ENCODE measurements at regions not wholly inside any gene's neighbourhood (a gene's known extent, or its start where the extent isn't known, plus 50 kb on each side); places are given as distances from the start of the nearest gene placed in this dataset.

DNA sequence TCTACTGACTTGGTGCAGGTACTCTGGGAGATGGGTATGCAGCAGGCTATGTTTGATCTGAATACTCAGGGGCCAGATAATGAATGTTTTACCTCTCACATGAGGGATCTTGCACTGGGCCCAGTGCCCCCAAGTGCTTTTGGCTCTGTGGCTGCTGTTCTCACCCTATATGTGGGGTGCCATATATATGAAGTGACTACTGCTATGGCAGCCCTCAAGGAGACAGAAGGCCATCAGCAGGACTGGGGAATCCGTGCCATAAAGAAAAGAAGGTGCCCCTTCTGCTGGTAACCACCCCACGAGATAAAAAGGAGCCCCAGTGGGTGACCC, 302.1 kb downstream of the ZPLD1 start:
- no peak for DNase-seq (ENCODE audit: low read depth)
- TF ChIP-seq, protein P1, sequence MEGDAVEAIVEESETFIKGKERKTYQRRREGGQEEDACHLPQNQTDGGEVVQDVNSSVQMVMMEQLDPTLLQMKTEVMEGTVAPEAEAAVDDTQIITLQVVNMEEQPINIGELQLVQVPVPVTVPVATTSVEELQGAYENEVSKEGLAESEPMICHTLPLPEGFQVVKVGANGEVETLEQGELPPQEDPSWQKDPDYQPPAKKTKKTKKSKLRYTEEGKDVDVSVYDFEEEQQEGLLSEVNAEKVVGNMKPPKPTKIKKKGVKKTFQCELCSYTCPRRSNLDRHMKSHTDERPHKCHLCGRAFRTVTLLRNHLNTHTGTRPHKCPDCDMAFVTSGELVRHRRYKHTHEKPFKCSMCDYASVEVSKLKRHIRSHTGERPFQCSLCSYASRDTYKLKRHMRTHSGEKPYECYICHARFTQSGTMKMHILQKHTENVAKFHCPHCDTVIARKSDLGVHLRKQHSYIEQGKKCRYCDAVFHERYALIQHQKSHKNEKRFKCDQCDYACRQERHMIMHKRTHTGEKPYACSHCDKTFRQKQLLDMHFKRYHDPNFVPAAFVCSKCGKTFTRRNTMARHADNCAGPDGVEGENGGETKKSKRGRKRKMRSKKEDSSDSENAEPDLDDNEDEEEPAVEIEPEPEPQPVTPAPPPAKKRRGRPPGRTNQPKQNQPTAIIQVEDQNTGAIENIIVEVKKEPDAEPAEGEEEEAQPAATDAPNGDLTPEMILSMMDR (IDR thresholded peaks at IDR 0.05; ENCODE audit: control insufficient read depth, extremely low read depth, insufficient read depth), result no peak
- H3K4me3 ChIP-seq (ENCODE audit: low read depth, low read length), result no peak overlapping the region

DNA sequence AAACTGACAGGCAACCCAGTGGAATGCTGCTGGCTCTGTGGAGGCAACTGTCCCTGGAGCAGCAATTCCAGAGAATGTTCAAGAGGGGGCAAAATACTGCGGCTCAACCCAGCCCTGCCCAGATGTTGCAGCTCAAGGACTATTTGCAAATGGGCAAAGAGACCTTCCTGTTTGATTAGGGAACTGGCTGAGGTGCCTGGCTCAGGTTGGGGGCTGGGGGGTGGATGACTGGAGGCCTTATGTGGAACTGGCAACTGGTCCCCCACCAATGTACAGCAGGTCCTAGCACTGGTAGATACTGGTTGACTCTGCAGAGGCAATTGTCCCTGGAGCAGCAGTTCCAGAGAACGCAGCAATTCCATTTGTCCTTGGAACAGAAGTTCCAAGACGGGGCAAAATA, 302.5 kb downstream of the ZPLD1 start:
- TF ChIP-seq, protein P1 (IDR thresholded peaks at IDR 0.05; ENCODE audit: control insufficient read depth, extremely low read depth, insufficient read depth), result no peak
- no peak for DNase-seq (ENCODE audit: low read depth)
- H3K4me3 ChIP-seq (ENCODE audit: low read depth, low read length), result no peak overlapping the region

DNA sequence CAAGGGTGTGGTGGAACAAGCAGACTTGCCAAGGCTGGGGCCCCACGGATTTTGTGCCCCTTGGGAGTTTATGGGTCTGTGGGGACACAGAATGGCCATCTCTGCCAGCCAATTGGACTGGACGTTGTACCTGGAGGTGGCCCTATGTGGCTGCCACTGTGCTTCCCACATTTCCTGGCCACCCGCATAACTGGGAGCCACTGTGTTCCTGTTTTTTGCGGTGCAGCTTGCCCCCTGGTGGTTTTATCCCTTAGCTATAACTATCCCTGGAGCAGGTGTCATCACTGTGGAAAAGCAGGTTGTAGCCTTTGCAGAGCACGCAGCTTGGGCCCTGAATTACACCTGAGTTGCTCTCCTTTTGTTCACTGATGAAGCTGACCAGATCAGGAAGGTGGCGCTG, 306.3 kb downstream of the ZPLD1 start:
- DNase-seq (ENCODE audit: low read depth), result no peak
- H3K4me3 ChIP-seq (ENCODE audit: low read depth, low read length), result no peak overlapping the region
- TF ChIP-seq, protein P1 (IDR thresholded peaks at IDR 0.05; ENCODE audit: control insufficient read depth, extremely low read depth, insufficient read depth), result 0 out of 2 replicates have a peak, but pooled peaks have one; percentile 4

DNA sequence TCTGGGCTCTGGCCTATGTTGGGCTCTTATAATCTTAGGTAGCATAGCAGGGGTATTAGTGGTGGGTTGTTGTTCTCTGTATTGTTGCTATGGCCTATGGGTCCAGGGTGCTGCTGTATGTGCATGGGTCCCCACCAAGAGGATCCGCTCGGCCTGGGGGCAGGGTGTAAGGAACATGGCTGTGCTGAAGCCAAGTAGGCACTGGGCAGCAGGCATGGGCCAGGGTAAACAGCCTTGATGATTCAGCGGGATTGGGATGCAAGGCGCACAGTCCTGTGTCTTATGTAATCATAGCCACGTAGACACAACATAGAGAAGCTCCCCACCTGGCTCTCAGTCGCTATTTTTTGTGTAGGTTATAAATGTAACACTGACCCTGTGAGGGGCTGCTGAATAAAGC, 306.9 kb downstream of the ZPLD1 start:
- no peak overlapping the region for H3K4me3 ChIP-seq (ENCODE audit: low read depth, low read length)
- TF ChIP-seq, protein P1 (IDR thresholded peaks at IDR 0.05; ENCODE audit: control insufficient read depth, extremely low read depth, insufficient read depth), result no peak
- DNase-seq (ENCODE audit: low read depth), result no peak

DNA sequence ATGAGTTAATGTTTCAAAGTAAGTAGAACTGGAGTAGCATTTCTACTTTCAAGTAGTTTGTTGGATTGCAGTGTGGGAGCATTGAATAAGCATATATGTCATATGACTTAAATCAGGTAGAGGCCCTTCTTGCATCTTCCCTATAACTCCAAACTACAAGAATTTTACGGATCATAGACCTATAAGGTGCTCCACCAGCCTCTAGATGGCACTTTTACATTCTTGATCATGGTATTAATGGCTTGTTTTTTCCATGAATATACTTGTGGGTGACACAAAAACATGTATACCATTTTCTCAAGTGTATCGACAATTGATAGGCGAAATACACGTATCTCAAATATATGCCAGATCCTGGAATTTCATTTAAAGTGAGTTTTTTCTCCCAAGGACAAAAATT, 311.1 kb downstream of the ZPLD1 start:
- TF ChIP-seq, protein P1 (IDR thresholded peaks at IDR 0.05; ENCODE audit: control insufficient read depth, extremely low read depth, insufficient read depth), result peak; percentile 44
- H3K4me3 ChIP-seq (ENCODE audit: low read depth, low read length), result no peak overlapping the region
- peak; percentile 6 for DNase-seq (ENCODE audit: low read depth)

DNA sequence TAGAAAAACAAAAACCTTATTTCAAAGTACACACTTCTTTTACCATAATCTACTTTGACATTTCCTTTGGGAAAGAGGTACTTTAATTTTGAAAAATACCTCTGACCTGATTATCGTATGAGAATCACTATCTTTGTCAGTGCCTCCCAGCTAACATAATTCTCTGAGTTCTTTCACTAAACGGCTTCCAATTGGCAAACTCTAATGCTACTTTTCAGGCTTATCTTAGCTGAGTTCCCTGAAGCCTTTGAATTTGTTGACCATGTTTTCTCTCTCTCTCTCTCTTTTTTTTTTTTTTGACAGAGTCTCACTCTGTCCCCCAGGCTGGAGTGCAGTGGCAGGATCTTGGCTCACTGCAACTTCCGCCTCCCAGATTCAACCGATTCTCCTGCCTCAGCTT, 312.8 kb downstream of the ZPLD1 start:
- TF ChIP-seq, protein P1 (IDR thresholded peaks at IDR 0.05; ENCODE audit: control insufficient read depth, extremely low read depth, insufficient read depth), result no peak
- DNase-seq (ENCODE audit: low read depth), result no peak
- H3K4me3 ChIP-seq (ENCODE audit: low read depth, low read length), result no peak overlapping the region

DNA sequence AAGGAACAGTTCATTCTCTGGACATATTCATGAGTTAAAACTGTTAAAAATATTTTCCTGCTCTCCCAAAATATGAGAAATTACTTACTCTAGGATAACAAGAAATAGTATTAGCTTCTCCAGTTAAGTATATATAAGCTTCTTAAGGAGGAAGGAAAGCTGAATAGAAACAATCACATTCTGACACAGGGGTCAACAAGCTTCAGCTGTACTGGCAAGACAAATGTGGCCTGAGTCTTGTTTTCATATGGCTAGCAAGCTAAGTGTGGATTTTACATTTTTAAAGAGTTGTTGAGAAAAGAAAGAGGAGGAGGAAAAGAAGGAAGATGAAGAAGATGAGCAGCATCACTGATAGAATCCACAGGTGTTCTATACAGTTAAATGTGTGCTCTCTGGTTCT, 313.8 kb downstream of the ZPLD1 start:
- TF ChIP-seq, protein P1 (IDR thresholded peaks at IDR 0.05; ENCODE audit: control insufficient read depth, extremely low read depth, insufficient read depth), result no peak
- no peak for DNase-seq (ENCODE audit: low read depth)
- H3K4me3 ChIP-seq (ENCODE audit: low read depth, low read length), result no peak overlapping the region
